ENCODE measurements at regions not wholly inside any gene's neighbourhood (a gene's known extent, or its start where the extent isn't known, plus 50 kb on each side); places are given as distances from the start of the nearest gene placed in this dataset.

DNA sequence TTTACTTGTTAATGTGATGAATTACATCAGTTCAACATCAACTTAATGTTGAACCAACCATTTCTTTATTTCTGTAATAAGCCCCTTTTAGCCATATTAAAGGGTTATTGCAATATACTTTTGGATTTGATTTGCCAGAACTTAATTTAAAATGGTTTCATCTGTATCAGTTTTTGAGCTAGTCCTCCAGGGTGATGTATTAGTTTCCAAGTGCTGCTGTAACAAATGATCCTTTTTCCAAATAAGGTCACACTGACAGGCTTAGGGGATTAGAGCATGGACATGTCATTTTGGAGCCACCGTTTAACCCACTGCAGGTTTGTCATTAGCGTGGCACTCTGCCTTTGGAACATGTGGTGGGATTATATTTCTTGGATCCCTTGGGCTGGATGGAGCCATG is 244.8 kb upstream of the PLPP4 start:
- TF ChIP-seq, protein P1, sequence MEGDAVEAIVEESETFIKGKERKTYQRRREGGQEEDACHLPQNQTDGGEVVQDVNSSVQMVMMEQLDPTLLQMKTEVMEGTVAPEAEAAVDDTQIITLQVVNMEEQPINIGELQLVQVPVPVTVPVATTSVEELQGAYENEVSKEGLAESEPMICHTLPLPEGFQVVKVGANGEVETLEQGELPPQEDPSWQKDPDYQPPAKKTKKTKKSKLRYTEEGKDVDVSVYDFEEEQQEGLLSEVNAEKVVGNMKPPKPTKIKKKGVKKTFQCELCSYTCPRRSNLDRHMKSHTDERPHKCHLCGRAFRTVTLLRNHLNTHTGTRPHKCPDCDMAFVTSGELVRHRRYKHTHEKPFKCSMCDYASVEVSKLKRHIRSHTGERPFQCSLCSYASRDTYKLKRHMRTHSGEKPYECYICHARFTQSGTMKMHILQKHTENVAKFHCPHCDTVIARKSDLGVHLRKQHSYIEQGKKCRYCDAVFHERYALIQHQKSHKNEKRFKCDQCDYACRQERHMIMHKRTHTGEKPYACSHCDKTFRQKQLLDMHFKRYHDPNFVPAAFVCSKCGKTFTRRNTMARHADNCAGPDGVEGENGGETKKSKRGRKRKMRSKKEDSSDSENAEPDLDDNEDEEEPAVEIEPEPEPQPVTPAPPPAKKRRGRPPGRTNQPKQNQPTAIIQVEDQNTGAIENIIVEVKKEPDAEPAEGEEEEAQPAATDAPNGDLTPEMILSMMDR (IDR thresholded peaks at IDR 0.05): no peak
- TF ChIP-seq POLR2A (IDR thresholded peaks at IDR 0.05): no peak

Data from thyroid gland (tissue), 4 donors.